ENCODE measurements at regions not wholly inside any gene's neighbourhood (a gene's known extent, or its start where the extent isn't known, plus 50 kb on each side); places are given as distances from the start of the nearest gene placed in this dataset.

- H3K27me3 ChIP-seq (ENCODE audit: control insufficient read depth in 3 of 3, insufficient read depth in 3 of 3, low read length in 2 of 3): no peaks in the 10 kb centered on the region
- no peak overlapping the region for H3K4me3 ChIP-seq
- no peak for ATAC-seq (ENCODE audit: insufficient read depth, low FRiP score)
- no peak for TF ChIP-seq CTCF (IDR thresholded peaks at IDR 0.05; ENCODE audit: control extremely low read depth, extremely low read depth)
- H3K9ac ChIP-seq (ENCODE audit: insufficient read depth in 1 of 2, low read length in 2 of 2): no peak overlapping the region
- no peak overlapping the region for H3K27ac ChIP-seq (ENCODE audit: low read depth in 1 of 2, low read length in 1 of 2)
- no peaks in the 10 kb centered on the region for H3K9me3 ChIP-seq (ENCODE audit: control insufficient read depth in 4 of 4, insufficient read depth in 3 of 4, low read length in 3 of 4)
- 90 to 94% methylated on average over 3 of the region's 3 CpGs for WGBS, 2 donors
- peaks cover 0 to 26% (median 13%) of the 10 kb centered on the region in 5 donors for H3K4me1 ChIP-seq (ENCODE audit: control insufficient read depth in 5 of 5, insufficient read depth in 5 of 5, low read length in 5 of 5)
- DNase-seq: no peak
- H3K36me3 ChIP-seq (ENCODE audit: control insufficient read depth in 4 of 4, insufficient read depth in 4 of 4, low read length in 4 of 4): no peaks in the 10 kb centered on the region
Measured at GRCh38 chr5:154624341-154624740, 130.8 kb upstream of the LARP1 start.

GRCh38 chr5:154620411-154620810, 134.8 kb upstream of the LARP1 start:
- no peak for TF ChIP-seq CTCF (IDR thresholded peaks at IDR 0.05; ENCODE audit: control extremely low read depth, extremely low read depth)
- Histone ChIP-seq H3K36me3 (ENCODE audit: control insufficient read depth in 4 of 4, insufficient read depth in 4 of 4, low read length in 4 of 4) (no peaks in the 10 kb centered on the region), H3K9ac (ENCODE audit: insufficient read depth in 1 of 2, low read length in 2 of 2) (no peak overlapping the region), H3K4me1 (ENCODE audit: control insufficient read depth in 5 of 5, insufficient read depth in 5 of 5, low read length in 5 of 5) (no peaks in the 10 kb centered on the region), H3K4me3 (no peak overlapping the region), H3K27me3 (ENCODE audit: control insufficient read depth in 3 of 3, insufficient read depth in 3 of 3, low read length in 2 of 3) (no peaks in the 10 kb centered on the region), H3K27ac (ENCODE audit: low read depth in 1 of 2, low read length in 1 of 2) (no peak overlapping the region), H3K9me3 (ENCODE audit: control insufficient read depth in 4 of 4, insufficient read depth in 3 of 4, low read length in 3 of 4) (no peaks in the 10 kb centered on the region)
- ATAC-seq (ENCODE audit: insufficient read depth, low FRiP score) (no peak), DNase-seq (no peak)
- WGBS, 2 donors: 13 to 49% methylated on average over 1 of the region's 1 CpG

- no peak overlapping the region for H3K27ac ChIP-seq (ENCODE audit: low read depth in 1 of 2, low read length in 1 of 2)
Measured at GRCh38 chr5:154618696-154619095, 136.5 kb upstream of the LARP1 start.

More at GRCh38 chr5:154618696-154619095, 136.5 kb upstream of the LARP1 start:
- no peaks in the 10 kb centered on the region for H3K4me1 ChIP-seq (ENCODE audit: control insufficient read depth in 5 of 5, insufficient read depth in 5 of 5, low read length in 5 of 5)
- ATAC-seq (ENCODE audit: insufficient read depth, low FRiP score) (no peak), DNase-seq (no peak)
- no peak for TF ChIP-seq CTCF (IDR thresholded peaks at IDR 0.05; ENCODE audit: control extremely low read depth, extremely low read depth)
- no peak overlapping the region for H3K9ac ChIP-seq (ENCODE audit: insufficient read depth in 1 of 2, low read length in 2 of 2)
- H3K36me3 ChIP-seq (ENCODE audit: control insufficient read depth in 4 of 4, insufficient read depth in 4 of 4, low read length in 4 of 4): no peaks in the 10 kb centered on the region
- H3K27me3 ChIP-seq (ENCODE audit: control insufficient read depth in 3 of 3, insufficient read depth in 3 of 3, low read length in 2 of 3): peaks cover 0 to 4% (median 0%) of the 10 kb centered on the region in 3 donors
- peaks cover 0 to 2% (median 0%) of the 10 kb centered on the region in 4 donors for H3K9me3 ChIP-seq (ENCODE audit: control insufficient read depth in 4 of 4, insufficient read depth in 3 of 4, low read length in 3 of 4)
- no peak overlapping the region for H3K4me3 ChIP-seq
